Mucosa of stomach (tissue), 1 donor: ENCODE measurements at regions not wholly inside any gene's neighbourhood (a gene's known extent, or its start where the extent isn't known, plus 50 kb on each side); places are given as distances from the start of the nearest gene placed in this dataset.

Source experiments
- H3K27me3 ChIP-seq: one replicate; pipeline ENCODE4 v1.7.0; 2013; ENCODE audit warnings: mild to moderate bottlenecking, low read length; ENCODE audit not compliant: control insufficient read depth, insufficient read depth
- H3K36me3 ChIP-seq: one replicate; pipeline ENCODE4 v1.7.0; 2013; ENCODE audit warnings: low read length; ENCODE audit not compliant: control insufficient read depth, insufficient read depth
- H3K4me1 ChIP-seq: one replicate; pipeline ENCODE4 v1.7.0; 2013; ENCODE audit warnings: mild to moderate bottlenecking, low read length; ENCODE audit not compliant: control insufficient read depth, insufficient read depth
- H3K4me3 ChIP-seq: one replicate; pipeline ENCODE4 v1.7.0; 2013; ENCODE audit warnings: low read length
- H3K9ac ChIP-seq: one replicate; pipeline ENCODE4 v1.7.0; 2013; ENCODE audit warnings: mild to moderate bottlenecking, low read length, moderate library complexity
- H3K9me3 ChIP-seq: one replicate; pipeline ENCODE4 v1.7.0; 2013; ENCODE audit warnings: mild to moderate bottlenecking, low read length, moderate library complexity; ENCODE audit not compliant: control insufficient read depth
- donor health status: Pancreatic carcinoma.

DNA sequence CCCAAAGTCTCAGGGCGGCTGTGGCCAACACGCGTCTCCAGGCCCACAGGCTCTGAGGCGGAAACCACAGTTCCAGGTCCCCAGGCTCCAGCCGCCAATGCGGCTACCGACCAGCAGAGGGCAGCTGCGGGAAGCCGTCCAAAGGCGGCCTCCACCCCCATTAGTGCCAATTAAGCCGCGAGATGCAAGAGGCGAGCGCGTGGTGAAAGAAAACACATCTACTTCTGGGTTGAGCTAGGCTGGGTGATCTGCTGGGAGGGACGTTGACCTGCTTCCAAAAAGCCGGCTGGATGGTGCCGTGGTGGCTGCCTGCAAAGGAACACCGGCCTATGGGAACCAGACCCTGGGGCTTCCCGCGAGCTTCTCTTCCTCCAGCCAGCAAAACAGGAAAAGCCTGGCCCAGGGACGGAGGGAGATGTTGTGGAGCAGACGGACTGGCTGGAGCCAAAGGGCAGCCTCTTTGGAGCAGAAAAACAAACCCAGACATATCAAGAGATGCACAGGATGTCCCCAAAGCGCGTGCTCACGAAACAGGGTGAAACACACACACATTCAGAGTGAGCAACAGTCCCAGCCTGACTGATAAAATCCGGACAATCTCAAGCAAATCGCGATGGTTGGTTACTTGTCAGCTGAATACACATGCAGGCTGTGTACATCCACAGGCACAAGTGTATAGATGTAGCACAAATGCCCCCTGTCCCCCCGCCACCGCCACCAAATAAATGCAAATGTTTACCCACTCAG, 187.1 kb upstream of the BRINP1 start:
- Histone ChIP-seq H3K9ac (peak overlapping the region; percentile 9), H3K4me1 (no peaks in the 10 kb centered on the region), H3K27me3 (no peaks in the 10 kb centered on the region), H3K9me3 (no peaks in the 10 kb centered on the region), H3K4me3 (no peak overlapping the region), H3K36me3 (no peaks in the 10 kb centered on the region)

DNA sequence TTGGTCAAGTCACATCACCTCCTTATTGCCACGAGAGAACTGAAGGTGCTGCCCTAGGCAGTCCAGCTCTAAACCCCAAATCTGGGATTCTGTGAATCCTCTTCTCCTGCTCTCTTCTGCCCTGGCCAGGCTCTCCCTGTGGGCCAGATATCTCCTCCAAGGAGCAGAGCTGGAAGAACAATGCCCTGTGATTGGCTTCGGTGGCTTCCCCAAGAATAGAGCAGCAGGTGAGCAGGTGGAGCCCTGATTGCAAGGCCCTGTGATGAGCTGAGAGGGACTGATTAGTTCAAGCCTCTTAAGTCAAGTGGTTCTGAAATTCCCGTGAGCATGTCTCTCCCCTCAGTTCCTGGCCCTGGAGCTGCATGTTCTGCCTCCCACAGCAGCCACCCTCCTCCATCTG, 175.3 kb upstream of the BRINP1 start:
- Histone ChIP-seq H3K36me3 (no peaks in the 10 kb centered on the region), H3K9me3 (no peaks in the 10 kb centered on the region), H3K4me1 (no peaks in the 10 kb centered on the region), H3K9ac (no peak overlapping the region), H3K27me3 (no peaks in the 10 kb centered on the region), H3K4me3 (no peak overlapping the region)

DNA sequence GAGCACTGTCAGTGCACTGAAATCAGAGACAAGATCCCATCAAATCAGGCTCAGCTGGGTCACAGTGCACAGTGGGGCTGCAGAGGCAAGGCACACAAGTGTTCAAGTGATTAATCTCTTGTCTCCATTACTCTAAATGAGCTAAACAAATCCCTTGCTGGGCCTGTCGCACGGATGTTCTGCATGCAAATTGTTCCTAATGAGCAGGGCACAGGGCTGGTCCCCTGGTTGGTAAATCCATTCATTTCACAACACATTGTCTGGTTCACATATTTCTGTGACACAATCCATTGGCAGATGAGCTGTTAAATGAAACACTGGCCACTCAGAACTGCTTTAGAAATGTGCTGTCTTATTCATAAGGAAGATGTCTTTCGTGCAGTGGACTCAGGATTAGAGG, 167.9 kb upstream of the BRINP1 start:
- Histone ChIP-seq H3K4me3 (no peak overlapping the region), H3K9me3 (no peaks in the 10 kb centered on the region), H3K4me1 (no peaks in the 10 kb centered on the region), H3K27me3 (no peaks in the 10 kb centered on the region), H3K9ac (no peak overlapping the region), H3K36me3 (no peaks in the 10 kb centered on the region)

DNA sequence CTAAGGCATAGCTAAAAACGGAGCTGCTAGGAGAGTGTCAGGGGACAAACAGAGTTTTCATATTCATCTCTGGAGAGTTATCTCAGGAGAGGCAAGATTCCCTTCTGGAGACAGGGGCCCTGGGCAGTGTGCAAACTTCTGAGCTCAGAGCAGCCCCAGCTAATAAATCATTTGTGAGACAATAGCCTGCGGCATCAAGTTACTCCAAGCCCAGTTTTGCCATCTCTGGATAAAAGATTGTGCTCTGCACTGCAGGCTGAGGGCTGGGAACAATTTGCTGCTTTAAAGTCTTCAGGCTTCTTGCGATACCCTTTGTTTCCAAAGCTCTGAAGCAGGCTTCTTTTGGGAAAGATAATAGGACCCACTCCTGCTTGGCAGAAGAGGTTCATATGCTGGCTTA, 164.3 kb upstream of the BRINP1 start:
- H3K9ac ChIP-seq = no peak overlapping the region
- no peaks in the 10 kb centered on the region for H3K27me3 ChIP-seq
- no peaks in the 10 kb centered on the region for H3K9me3 ChIP-seq
- H3K36me3 ChIP-seq = no peaks in the 10 kb centered on the region
- no peaks in the 10 kb centered on the region for H3K4me1 ChIP-seq
- no peak overlapping the region for H3K4me3 ChIP-seq

GRCh38 chr9:119526698-119527097, 157.5 kb upstream of the BRINP1 start:
- H3K9ac ChIP-seq = no peak overlapping the region
- no peaks in the 10 kb centered on the region for H3K4me1 ChIP-seq
- H3K27me3 ChIP-seq = no peaks in the 10 kb centered on the region

GRCh38 chr9:119523508-119523907, 154.3 kb upstream of the BRINP1 start:
- H3K4me3 ChIP-seq = no peak overlapping the region
- H3K27me3 ChIP-seq = no peaks in the 10 kb centered on the region
- H3K4me1 ChIP-seq = no peaks in the 10 kb centered on the region
- no peaks in the 10 kb centered on the region for H3K9me3 ChIP-seq
- H3K36me3 ChIP-seq = no peaks in the 10 kb centered on the region
- no peak overlapping the region for H3K9ac ChIP-seq

More at GRCh38 chr9:119526698-119527097, 157.5 kb upstream of the BRINP1 start:
- H3K9me3 ChIP-seq = no peaks in the 10 kb centered on the region
- H3K36me3 ChIP-seq = no peaks in the 10 kb centered on the region
- no peak overlapping the region for H3K4me3 ChIP-seq

- Histone ChIP-seq H3K9me3 (no peaks in the 10 kb centered on the region), H3K27me3 (no peaks in the 10 kb centered on the region), H3K4me1 (no peaks in the 10 kb centered on the region), H3K4me3 (no peak overlapping the region), H3K36me3 (no peaks in the 10 kb centered on the region), H3K9ac (no peak overlapping the region)
Measured at GRCh38 chr9:119522381-119522780, 153.1 kb upstream of the BRINP1 start.

DNA sequence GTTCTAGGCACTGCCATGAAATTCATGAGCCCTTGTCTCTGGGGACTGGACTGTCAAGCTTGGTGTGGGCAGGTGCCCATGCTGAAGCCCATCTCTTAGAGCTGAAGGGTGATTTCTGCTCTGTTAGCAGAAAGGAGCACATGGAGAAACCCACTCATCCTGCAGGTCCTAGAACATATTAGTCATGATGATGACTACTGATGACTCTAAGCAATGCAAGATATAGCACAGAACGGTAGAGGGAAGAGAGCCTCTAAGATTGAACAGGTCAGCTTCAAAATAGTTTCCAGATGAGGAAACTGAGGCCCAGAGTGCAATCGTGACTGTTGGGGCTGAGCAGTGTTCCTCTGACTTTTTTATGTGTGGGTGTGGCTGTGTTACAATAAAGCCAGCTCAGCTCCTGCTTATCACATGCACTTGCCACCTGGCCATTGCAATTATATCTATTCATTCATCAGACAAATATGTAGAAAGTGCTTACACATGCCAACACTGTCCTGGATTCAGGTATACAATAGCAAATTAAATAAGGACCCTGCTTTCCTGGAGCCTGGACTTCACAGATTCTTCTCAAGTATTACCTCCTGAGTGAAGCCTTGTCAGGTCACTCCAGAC, 140.2 kb upstream of the BRINP1 start:
- no peaks in the 10 kb centered on the region for H3K9me3 ChIP-seq
- no peaks in the 10 kb centered on the region for H3K4me1 ChIP-seq
- H3K27me3 ChIP-seq = no peaks in the 10 kb centered on the region
- no peak overlapping the region for H3K4me3 ChIP-seq
- no peak overlapping the region for H3K9ac ChIP-seq
- no peaks in the 10 kb centered on the region for H3K36me3 ChIP-seq

GRCh38 chr9:119501374-119501773, 132.1 kb upstream of the BRINP1 start:
- Histone ChIP-seq H3K27me3 (no peaks in the 10 kb centered on the region), H3K4me1 (no peaks in the 10 kb centered on the region), H3K9ac (no peak overlapping the region), H3K36me3 (no peaks in the 10 kb centered on the region), H3K4me3 (no peak overlapping the region), H3K9me3 (no peaks in the 10 kb centered on the region)

DNA sequence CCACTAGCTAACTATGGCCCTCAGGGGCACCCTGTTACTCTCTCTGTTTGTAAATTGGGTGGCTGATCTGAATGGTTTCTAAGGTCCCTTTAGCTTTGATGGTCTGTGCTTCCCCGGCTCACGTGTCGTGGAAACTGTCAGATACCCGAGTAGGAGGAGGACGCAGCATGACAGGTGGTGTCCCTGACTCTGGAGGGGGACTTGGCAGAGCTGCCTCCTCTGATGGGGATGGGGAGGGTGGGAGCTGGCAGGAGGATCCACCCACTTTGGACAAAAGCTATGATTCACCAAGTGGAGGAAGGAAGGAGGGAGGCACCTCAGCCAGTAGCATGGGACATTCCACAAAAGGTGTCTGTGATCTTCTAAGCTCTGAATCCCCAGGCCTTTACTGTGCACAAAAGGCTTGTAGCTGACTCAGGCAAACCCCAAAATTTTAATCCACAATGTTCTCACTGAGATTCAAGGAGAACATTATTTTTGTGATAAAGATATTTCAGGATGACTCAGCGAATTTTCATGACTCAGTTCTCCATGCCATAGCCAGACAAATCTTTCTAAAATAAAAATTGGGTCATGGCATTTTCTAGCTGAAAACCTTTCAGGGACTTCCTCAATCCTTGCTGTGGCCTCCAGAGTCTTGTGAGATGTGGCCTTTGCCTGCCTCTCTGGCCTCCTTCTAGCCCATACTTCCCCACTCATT, 131.0 kb upstream of the BRINP1 start:
- Histone ChIP-seq H3K4me3 (no peak overlapping the region), H3K9me3 (no peaks in the 10 kb centered on the region), H3K36me3 (no peaks in the 10 kb centered on the region), H3K27me3 (no peaks in the 10 kb centered on the region), H3K4me1 (no peaks in the 10 kb centered on the region), H3K9ac (no peak overlapping the region)

DNA sequence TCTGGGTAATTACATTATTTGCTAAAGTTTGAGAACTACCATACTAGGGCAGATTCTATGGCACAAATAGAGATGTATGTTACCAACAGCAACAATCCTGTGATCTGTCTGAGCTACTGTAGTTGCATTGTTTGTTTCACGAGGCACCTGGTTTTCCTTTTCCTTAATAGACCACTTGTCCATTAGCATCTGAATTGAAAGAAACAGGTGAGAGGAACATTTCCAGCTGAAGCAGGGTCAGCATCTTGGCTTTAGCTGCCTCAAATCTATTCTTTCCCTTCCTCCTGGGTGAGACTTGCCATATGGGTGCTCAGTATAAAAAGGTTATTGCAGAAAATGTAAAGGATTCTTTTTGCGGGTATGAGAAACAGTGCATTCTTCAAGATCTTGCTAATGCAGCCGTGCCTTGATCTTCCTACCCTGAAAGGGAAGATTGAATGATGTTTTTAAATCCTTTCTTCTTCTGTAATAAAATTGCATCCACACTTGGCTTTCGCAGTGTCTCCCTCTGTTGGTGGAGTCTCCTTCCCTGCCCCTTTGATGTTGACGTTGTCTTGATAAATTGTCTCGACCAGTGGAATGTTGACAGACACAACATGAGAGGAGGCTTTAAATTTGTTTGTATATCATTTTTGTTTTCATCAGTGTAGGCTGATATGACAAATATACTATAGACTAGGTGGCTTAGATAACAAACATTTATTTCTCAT, 118.0 kb upstream of the BRINP1 start:
- Histone ChIP-seq H3K27me3 (no peaks in the 10 kb centered on the region), H3K4me3 (no peak overlapping the region), H3K4me1 (no peaks in the 10 kb centered on the region), H3K9me3 (no peaks in the 10 kb centered on the region), H3K36me3 (no peaks in the 10 kb centered on the region), H3K9ac (no peak overlapping the region)

DNA sequence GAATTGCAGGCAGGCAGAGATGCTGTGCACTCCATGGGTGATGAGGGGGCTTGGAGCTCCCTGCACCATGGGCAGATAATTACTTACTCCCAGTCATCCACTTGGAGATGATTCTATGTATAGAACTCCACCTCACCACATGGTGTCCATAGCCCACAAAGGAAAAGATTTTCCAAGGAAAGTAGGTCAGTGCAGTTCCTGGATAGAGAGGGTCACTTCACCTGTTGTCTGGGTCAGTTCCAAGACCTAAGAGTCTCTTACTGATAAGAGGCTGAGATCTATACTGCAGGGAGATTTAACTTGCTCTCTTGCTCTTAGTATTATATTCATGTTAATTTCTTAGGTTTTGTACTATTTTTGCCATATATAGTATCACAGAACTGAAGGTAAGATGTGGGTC, 113.9 kb upstream of the BRINP1 start:
- Histone ChIP-seq H3K4me1 (no peaks in the 10 kb centered on the region), H3K9ac (no peak overlapping the region), H3K4me3 (no peak overlapping the region), H3K27me3 (no peaks in the 10 kb centered on the region), H3K9me3 (no peaks in the 10 kb centered on the region), H3K36me3 (no peaks in the 10 kb centered on the region)
